ENCODE measurements at regions not wholly inside any gene's neighbourhood (a gene's known extent, or its start where the extent isn't known, plus 50 kb on each side); places are given as distances from the start of the nearest gene placed in this dataset.

- no peak overlapping the region for H3K4me3 ChIP-seq (replicated peaks in 1 of 3)
- no peaks in the 10 kb centered on the region for H3K27me3 ChIP-seq
- no peak for DNase-seq
- TF ChIP-seq, protein P1, sequence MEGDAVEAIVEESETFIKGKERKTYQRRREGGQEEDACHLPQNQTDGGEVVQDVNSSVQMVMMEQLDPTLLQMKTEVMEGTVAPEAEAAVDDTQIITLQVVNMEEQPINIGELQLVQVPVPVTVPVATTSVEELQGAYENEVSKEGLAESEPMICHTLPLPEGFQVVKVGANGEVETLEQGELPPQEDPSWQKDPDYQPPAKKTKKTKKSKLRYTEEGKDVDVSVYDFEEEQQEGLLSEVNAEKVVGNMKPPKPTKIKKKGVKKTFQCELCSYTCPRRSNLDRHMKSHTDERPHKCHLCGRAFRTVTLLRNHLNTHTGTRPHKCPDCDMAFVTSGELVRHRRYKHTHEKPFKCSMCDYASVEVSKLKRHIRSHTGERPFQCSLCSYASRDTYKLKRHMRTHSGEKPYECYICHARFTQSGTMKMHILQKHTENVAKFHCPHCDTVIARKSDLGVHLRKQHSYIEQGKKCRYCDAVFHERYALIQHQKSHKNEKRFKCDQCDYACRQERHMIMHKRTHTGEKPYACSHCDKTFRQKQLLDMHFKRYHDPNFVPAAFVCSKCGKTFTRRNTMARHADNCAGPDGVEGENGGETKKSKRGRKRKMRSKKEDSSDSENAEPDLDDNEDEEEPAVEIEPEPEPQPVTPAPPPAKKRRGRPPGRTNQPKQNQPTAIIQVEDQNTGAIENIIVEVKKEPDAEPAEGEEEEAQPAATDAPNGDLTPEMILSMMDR (IDR thresholded peaks at IDR 0.05), result no peak
- TF ChIP-seq POLR2A (IDR thresholded peaks at IDR 0.05), result no peak
- intact Hi-C loops (cut with DNase I), result no loop called here
- no peak overlapping the region for H3K27ac ChIP-seq
- H3K36me3 ChIP-seq, result no peaks in the 10 kb centered on the region
- no peaks in the 10 kb centered on the region for H3K4me1 ChIP-seq
- no peaks in the 10 kb centered on the region for H3K9me3 ChIP-seq
Measured at GRCh38 chr4:107330916-107331315, 294.8 kb upstream of the DKK2 start.

DNA sequence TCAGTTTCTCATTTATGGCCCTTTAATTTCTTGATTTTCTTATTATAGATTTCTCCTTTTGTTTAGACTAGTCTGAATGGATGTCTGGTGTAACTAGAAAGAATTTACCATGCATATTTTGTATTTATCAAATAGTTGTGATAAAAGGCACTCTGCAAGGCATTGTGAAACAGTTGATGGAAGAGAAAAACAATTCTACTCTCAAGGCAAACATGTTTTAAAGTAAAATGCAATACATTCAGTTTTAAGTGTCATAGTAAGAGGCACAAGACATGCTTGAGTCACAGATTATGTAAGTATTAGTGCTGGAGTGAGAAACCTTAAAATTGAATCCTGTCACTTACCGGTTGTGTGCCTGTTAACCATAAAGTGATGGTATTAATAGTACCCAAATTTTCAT, 283.3 kb upstream of the DKK2 start:
- Histone ChIP-seq H3K36me3 (no peaks in the 10 kb centered on the region), H3K27me3 (no peaks in the 10 kb centered on the region), H3K4me3 (replicated peaks in 1 of 3) (no peak overlapping the region), H3K27ac (no peak overlapping the region), H3K9me3 (no peaks in the 10 kb centered on the region), H3K4me1 (no peaks in the 10 kb centered on the region)
- intact Hi-C loops (cut with DNase I), result no loop called here
- WGBS, 2 donors, result 86% methylated on average over 1 of the region's 1 CpG
- DNase-seq, result no peak
- TF ChIP-seq POLR2A (IDR thresholded peaks at IDR 0.05), result no peak
- TF ChIP-seq, protein P1 (IDR thresholded peaks at IDR 0.05), result no peak

DNA sequence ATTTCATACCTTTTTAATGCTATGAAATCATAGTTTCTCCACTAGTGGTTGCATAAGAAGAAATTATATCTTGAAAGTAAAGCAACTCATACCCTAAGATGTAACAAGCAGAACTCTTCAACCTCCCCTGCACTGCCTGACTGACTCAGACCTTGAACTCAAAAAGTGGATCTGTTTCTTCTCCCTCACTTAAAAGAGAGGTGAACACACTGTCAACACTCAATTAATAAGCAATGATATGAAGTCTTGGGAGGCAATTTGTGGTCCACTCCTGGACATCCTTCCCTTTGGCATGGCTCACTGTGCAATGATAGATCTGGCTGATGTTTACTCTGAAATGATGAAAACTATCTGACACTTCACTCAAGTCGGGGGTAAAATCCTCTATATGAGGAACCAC, 282.0 kb upstream of the DKK2 start:
- Histone ChIP-seq H3K9me3 (no peaks in the 10 kb centered on the region), H3K27me3 (no peaks in the 10 kb centered on the region), H3K4me1 (no peaks in the 10 kb centered on the region), H3K4me3 (replicated peaks in 1 of 3) (no peak overlapping the region), H3K36me3 (no peaks in the 10 kb centered on the region), H3K27ac (no peak overlapping the region)
- no peak for DNase-seq
- intact Hi-C loops (cut with DNase I), result no loop called here
- 0% methylated on average over 1 of the region's 1 CpG for WGBS, 2 donors
- TF ChIP-seq, protein P1 (IDR thresholded peaks at IDR 0.05), result no peak
- no peak for TF ChIP-seq POLR2A (IDR thresholded peaks at IDR 0.05)

GRCh38 chr4:107317611-107318010, 281.5 kb upstream of the DKK2 start:
- Histone ChIP-seq H3K4me3 (replicated peaks in 1 of 3) (no peak overlapping the region), H3K9me3 (no peaks in the 10 kb centered on the region), H3K27me3 (no peaks in the 10 kb centered on the region), H3K36me3 (no peaks in the 10 kb centered on the region), H3K27ac (no peak overlapping the region), H3K4me1 (no peaks in the 10 kb centered on the region)
- TF ChIP-seq, protein P1 (IDR thresholded peaks at IDR 0.05), result no peak
- no peak for TF ChIP-seq POLR2A (IDR thresholded peaks at IDR 0.05)
- DNase-seq, result no peak
- intact Hi-C loops (cut with DNase I), result no loop called here

DNA sequence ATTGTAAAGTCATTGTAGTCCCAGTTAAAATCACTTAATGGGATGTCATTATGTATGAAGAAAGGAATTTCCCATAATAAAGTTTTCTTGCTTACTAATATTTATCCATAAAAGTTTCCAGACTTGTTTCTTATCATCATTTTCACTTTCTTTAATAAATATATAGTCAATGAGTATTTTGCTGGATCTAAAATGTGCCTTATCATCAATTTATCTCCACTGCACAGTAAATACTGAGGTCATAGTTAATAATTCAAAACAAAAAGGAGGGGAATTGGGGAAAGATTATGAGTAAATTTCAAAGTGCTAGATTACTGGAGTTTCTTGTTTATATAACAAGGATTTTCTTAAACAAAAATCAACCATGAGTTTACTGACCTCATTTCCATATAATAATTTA, 279.5 kb upstream of the DKK2 start:
- DNase-seq, result no peak
- H3K9me3 ChIP-seq, result no peaks in the 10 kb centered on the region
- intact Hi-C loops (cut with DNase I), result no loop called here
- no peak overlapping the region for H3K4me3 ChIP-seq (replicated peaks in 1 of 3)
- no peaks in the 10 kb centered on the region for H3K27me3 ChIP-seq
- TF ChIP-seq, protein P1 (IDR thresholded peaks at IDR 0.05), result no peak
- TF ChIP-seq POLR2A (IDR thresholded peaks at IDR 0.05), result no peak
- H3K36me3 ChIP-seq, result no peaks in the 10 kb centered on the region
- no peak overlapping the region for H3K27ac ChIP-seq
- no peaks in the 10 kb centered on the region for H3K4me1 ChIP-seq
